GM18499 (cell line): ENCODE measurements at regions not wholly inside any gene's neighbourhood (a gene's known extent, or its start where the extent isn't known, plus 50 kb on each side); places are given as distances from the start of the nearest gene placed in this dataset.

Experiments
- ATAC-seq: cut with Tn5 transposase; IDR thresholded peaks from one replicate; pipeline ENCODE4 v1.9.1; 2021; ENCODE audit warnings: moderate number of reproducible peaks; ENCODE audit not compliant: insufficient read depth, unreplicated experiment

- ATAC-seq = no peak
These were observed 62.7 kb upstream of the GATA6 start for GRCh38 chr18:22106536-22107292.

- ATAC-seq = no peak
These were observed 60.7 kb upstream of the GATA6 start for GRCh38 chr18:22108674-22109073.

GRCh38 chr18:22109535-22109934 is 59.9 kb upstream of the GATA6 start:
- no peak for ATAC-seq

- no peak for ATAC-seq
These were observed 58.9 kb upstream of the GATA6 start for GRCh38 chr18:22110461-22110924.

- ATAC-seq = no peak
These were observed 57.2 kb upstream of the GATA6 start for GRCh38 chr18:22112215-22112614.

GRCh38 chr18:22113144-22113844 is 56.1 kb upstream of the GATA6 start:
- no peak for ATAC-seq

- no peak for ATAC-seq
These were observed 54.7 kb upstream of the GATA6 start for GRCh38 chr18:22114526-22115321.

GRCh38 chr18:22115573-22115972 is 53.8 kb upstream of the GATA6 start:
- ATAC-seq = no peak
